ENCODE measurements at regions not wholly inside any gene's neighbourhood (a gene's known extent, or its start where the extent isn't known, plus 50 kb on each side); places are given as distances from the start of the nearest gene placed in this dataset.

- H3K79me2 ChIP-seq (ENCODE audit: control insufficient read depth, insufficient read depth, low read length), result no peaks in the 10 kb centered on the region
- H3K27me3 ChIP-seq (ENCODE audit: control insufficient read depth in 2 of 2, insufficient read depth in 2 of 2, low read length in 2 of 2), result no peaks in the 10 kb centered on the region
- no peak overlapping the region for H2AFZ ChIP-seq (ENCODE audit: low read depth, low read length)
- intact Hi-C loops (cut with micrococcal nuclease) (no loop called here), in situ Hi-C loops (cut with MboI) (no loop called here)
- no peak for FAIRE-seq
- no peaks in the 10 kb centered on the region for H3K9me1 ChIP-seq (ENCODE audit: control insufficient read depth, insufficient read depth, low read length)
- H3K4me3 ChIP-seq, result no peak overlapping the region
- CTCF ChIA-PET (ENCODE audit: low intra/inter-chr PET ratio), result no interaction called here
- no peak for ATAC-seq
- no peak overlapping the region for H3K9ac ChIP-seq (ENCODE audit: insufficient read depth in 1 of 2, low read depth in 2 of 2, low read length in 2 of 2)
- WGBS (ENCODE audit: insufficient coverage, low coverage, missing lambda C conversion rate), result 3% methylated on average over 6 of the region's 6 CpGs
- no peak for DNase-seq (ENCODE audit: extremely low read depth in 1 of 4, low spot score in 3 of 4)
- no peaks in the 10 kb centered on the region for H3K36me3 ChIP-seq (ENCODE audit: control insufficient read depth, insufficient read depth, low read length)
- POLR2A ChIA-PET, result interaction anchor here (0.7 kb wide), 1 partner anchor 50 kb away, joined by 3 read pairs; no protein-coding TSS in a partner anchor
- BruUV-seq (replicated peaks), result no TSS peak
- H3K4me1 ChIP-seq (replicated peaks in 1 of 2; ENCODE audit: control insufficient read depth in 2 of 2, insufficient read depth in 2 of 2, low read length in 2 of 2), result no peaks in the 10 kb centered on the region
- no peak overlapping the region for H3K4me2 ChIP-seq (ENCODE audit: insufficient read depth, low read length)
- no peak overlapping the region for H3K27ac ChIP-seq (ENCODE audit: extremely low read depth, low read depth, low read length)
- H3K9me3 ChIP-seq (replicated peaks; ENCODE audit: control insufficient read depth, insufficient read depth, low read depth, low read length), result 0 out of 2 replicates have a peak, but pooled peaks cover 1% of the 10 kb centered on the region
- no peaks in the 10 kb centered on the region for H4K20me1 ChIP-seq (replicated peaks; ENCODE audit: control insufficient read depth, insufficient read depth, low read length)
- TF ChIP-seq EHMT2 (IDR thresholded peaks at IDR 0.05) (no peak), CGGBP1 (CRISPR knock-in tag; IDR thresholded peaks at IDR 0.05) (no peak), HDGF (IDR thresholded peaks at IDR 0.05) (no peak), LARP7 (IDR thresholded peaks at IDR 0.05) (no peak), CREB3L1 (IDR thresholded peaks at IDR 0.05; ENCODE audit: borderline replicate concordance, low read depth) (no peak), ZNF280B (CRISPR knock-in tag; IDR thresholded peaks at IDR 0.05) (no peak), RERE (CRISPR knock-in tag; IDR thresholded peaks at IDR 0.05; ENCODE audit: borderline replicate concordance) (no peak), PKNOX1 (IDR thresholded peaks at IDR 0.05) (no peak)
Measured at GRCh38 chr1:239587574-239588369, 201.4 kb downstream of the CHRM3 start.

All from K562 (cell line).